ENCODE measurements at regions not wholly inside any gene's neighbourhood (a gene's known extent, or its start where the extent isn't known, plus 50 kb on each side); places are given as distances from the start of the nearest gene placed in this dataset.
A peak's percentile ranks its signal among the peaks of the same experiment; 100 is the strongest.

- Histone ChIP-seq H3K9me3 (replicated peaks in 1 of 11) (no peaks in the 10 kb centered on the region), H3K4me2 (peak overlapping the region in 2 of 11 experiments; percentile 35 to 39; a peak in 4 of 22 replicates), H3K27ac (no peak overlapping the region), H3K27me3 (no peaks in the 10 kb centered on the region), H3K4me1 (peaks cover 0 to 18% (median 2%) of the 10 kb centered on the region in 10 experiments; a peak in 9 of 20 replicates), H3K36me3 (no peaks in the 10 kb centered on the region), H3K4me3 (no peak overlapping the region), H3K9ac (no peak overlapping the region), H4K20me1 (no peaks in the 10 kb centered on the region)
- no peak for TF ChIP-seq Cebpa-rat (IDR thresholded peaks at IDR 0.05)
Measured at GRCh38 chr7:156117542-156118247, 305.4 kb upstream of the SHH start.

DNA sequence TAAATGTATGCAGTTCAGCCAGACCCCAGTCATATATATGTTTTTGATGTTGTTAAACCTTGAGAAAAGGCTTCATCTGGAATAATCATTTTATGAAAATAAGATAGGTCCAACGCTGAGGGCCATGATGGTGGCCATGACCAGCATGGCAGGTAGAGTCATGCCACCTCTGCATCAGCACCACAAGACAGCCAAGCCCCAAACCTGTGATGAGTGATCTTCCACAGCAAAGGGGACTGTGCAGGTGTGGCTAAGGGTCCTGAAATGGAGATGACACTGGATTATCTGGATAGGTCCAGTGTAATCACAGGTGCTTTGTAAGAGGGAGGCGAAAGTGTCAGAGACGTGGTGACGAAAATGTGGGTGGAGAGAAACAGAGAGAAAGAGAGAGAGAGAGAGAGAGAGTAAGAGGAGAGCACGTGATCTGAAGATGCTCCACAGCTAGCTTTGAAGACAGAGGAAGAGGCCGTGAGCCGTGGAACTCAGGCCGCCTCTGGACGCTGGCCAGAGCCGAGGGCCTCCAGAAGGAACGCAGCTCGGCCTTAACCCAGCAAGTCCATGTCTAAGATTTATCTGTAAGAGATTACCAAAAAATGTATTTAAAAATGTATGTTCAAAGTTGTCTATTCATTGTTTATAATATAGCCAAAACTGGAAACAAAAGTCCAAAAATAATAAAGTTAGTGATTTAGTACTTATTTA lies 304.4 kb upstream of the SHH start:
- TF ChIP-seq Cebpa-rat (IDR thresholded peaks at IDR 0.05) = no peak
- Histone ChIP-seq H3K27me3 (no peaks in the 10 kb centered on the region), H3K36me3 (no peaks in the 10 kb centered on the region), H3K4me3 (no peak overlapping the region), H4K20me1 (no peaks in the 10 kb centered on the region), H3K9me3 (replicated peaks in 1 of 11) (no peaks in the 10 kb centered on the region), H3K9ac (no peak overlapping the region), H3K4me2 (no peak overlapping the region), H3K27ac (no peak overlapping the region), H3K4me1 (peaks cover 0 to 18% (median 2%) of the 10 kb centered on the region in 10 experiments; a peak in 9 of 20 replicates)

DNA sequence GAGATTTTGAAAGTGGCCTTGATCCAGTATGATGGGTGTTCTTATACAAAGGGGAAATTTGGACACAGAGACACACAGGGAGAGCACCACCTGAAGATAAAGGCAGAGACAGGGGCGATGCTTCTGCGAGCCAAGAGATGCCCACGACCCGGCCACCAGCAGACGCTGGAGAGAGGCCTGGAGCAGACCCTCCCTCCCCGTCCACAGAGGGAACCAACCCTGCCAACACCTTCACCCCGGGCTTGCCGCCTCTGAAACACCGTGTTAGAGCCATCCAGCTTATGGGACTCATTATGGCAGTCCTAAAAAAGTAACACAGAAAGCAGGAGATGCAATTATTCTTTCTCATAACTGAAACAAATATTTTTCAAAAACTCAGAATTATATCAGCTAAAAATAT lies 303.3 kb upstream of the SHH start:
- no peak for TF ChIP-seq Cebpa-rat (IDR thresholded peaks at IDR 0.05)
- Histone ChIP-seq H3K4me2 (no peak overlapping the region), H3K4me3 (no peak overlapping the region), H3K36me3 (no peaks in the 10 kb centered on the region), H3K27me3 (no peaks in the 10 kb centered on the region), H3K9ac (no peak overlapping the region), H4K20me1 (no peaks in the 10 kb centered on the region), H3K9me3 (replicated peaks in 1 of 11) (no peaks in the 10 kb centered on the region), H3K4me1 (peaks cover 0 to 18% (median 0%) of the 10 kb centered on the region in 10 experiments; a peak in 7 of 20 replicates), H3K27ac (no peak overlapping the region)

DNA sequence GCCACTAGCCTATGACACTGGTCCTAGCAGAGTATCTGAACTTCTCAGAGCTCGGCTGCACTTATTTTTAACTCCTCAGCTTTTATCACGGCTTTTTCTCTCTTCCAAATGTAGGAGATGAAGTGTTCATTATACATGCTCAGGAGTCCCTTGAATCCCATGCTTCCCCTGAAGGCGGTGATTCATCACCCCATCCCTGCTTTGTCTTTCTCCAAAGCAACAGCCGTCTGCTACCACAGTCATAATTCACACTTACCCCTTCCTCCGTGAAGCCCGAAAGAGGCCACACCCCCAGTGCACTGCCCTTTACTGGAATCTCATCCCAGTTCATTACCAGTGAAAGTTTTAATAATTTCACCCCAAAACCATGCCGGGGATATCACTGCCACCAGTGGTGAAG lies 301.5 kb upstream of the SHH start:
- Histone ChIP-seq H3K27me3 (no peaks in the 10 kb centered on the region), H3K9ac (no peak overlapping the region), H3K27ac (no peak overlapping the region), H3K36me3 (no peaks in the 10 kb centered on the region), H3K4me2 (no peak overlapping the region), H3K4me3 (no peak overlapping the region), H4K20me1 (no peaks in the 10 kb centered on the region), H3K4me1 (peaks cover 0 to 17% (median 0%) of the 10 kb centered on the region in 10 experiments; a peak in 7 of 20 replicates), H3K9me3 (replicated peaks in 1 of 11) (no peaks in the 10 kb centered on the region)
- TF ChIP-seq Cebpa-rat (IDR thresholded peaks at IDR 0.05) = no peak

DNA sequence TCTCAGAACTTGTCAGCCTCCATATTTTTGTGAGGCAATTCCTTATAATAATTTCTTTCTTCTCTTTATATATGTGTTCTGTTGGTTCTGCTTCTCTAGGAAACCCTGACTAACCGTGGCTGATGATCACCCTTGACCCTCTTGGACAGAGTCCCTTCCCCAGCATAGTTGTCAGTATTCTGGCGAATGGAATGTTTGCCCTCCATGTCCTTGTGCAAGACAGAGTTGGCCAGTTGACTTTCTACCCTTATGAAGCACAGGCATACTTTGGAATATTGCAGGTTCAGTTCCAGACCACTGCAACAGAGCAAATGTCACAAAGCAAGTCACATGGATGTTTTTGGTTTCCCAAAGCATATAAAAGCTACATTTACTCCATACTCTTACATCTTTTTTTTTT lies 297.7 kb upstream of the SHH start:
- Histone ChIP-seq H3K4me3 (no peak overlapping the region), H3K9me3 (replicated peaks in 1 of 11) (no peaks in the 10 kb centered on the region), H3K9ac (no peak overlapping the region), H3K36me3 (no peaks in the 10 kb centered on the region), H3K4me1 (no peaks in the 10 kb centered on the region), H3K27ac (no peak overlapping the region), H3K4me2 (no peak overlapping the region), H3K27me3 (no peaks in the 10 kb centered on the region), H4K20me1 (no peaks in the 10 kb centered on the region)
- TF ChIP-seq Cebpa-rat (IDR thresholded peaks at IDR 0.05) = no peak

- no peak overlapping the region for H3K4me2 ChIP-seq
- H4K20me1 ChIP-seq = no peaks in the 10 kb centered on the region
- no peak overlapping the region for H3K27ac ChIP-seq
- TF ChIP-seq Cebpa-rat (IDR thresholded peaks at IDR 0.05) = no peak
- H3K9me3 ChIP-seq (replicated peaks in 1 of 11) = no peaks in the 10 kb centered on the region
- no peak overlapping the region for H3K9ac ChIP-seq
- H3K27me3 ChIP-seq = no peaks in the 10 kb centered on the region
- no peak overlapping the region for H3K4me3 ChIP-seq
- H3K4me1 ChIP-seq = no peaks in the 10 kb centered on the region
- no peaks in the 10 kb centered on the region for H3K36me3 ChIP-seq
Measured at GRCh38 chr7:156109076-156109475, 296.8 kb upstream of the SHH start.

DNA sequence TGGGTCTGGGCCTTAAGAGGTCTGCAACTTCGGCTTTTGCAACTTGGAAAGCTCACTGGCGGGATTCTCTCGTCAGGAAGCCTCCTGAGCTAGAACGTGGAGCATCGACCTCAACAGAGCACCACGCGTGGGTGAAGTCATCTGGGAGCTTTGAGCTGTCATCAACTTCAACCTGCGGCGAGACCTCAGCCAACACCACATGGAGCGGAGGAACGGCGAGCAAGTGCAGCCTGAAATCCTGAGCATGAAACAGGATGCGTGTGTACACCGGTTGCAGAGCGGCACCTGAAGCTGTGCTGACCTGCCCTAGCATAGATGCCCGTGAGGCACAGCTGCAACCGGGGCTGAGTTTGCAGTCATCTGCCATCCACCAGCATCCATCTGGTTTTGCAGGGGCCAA lies 295.7 kb upstream of the SHH start:
- no peak for TF ChIP-seq Cebpa-rat (IDR thresholded peaks at IDR 0.05)
- Histone ChIP-seq H3K9me3 (replicated peaks in 1 of 11) (no peaks in the 10 kb centered on the region), H3K4me3 (no peak overlapping the region), H3K36me3 (no peaks in the 10 kb centered on the region), H3K4me2 (no peak overlapping the region), H3K27me3 (no peaks in the 10 kb centered on the region), H4K20me1 (no peaks in the 10 kb centered on the region), H3K4me1 (no peaks in the 10 kb centered on the region), H3K9ac (no peak overlapping the region), H3K27ac (no peak overlapping the region)

- Histone ChIP-seq H3K27me3 (no peaks in the 10 kb centered on the region), H4K20me1 (no peaks in the 10 kb centered on the region), H3K36me3 (no peaks in the 10 kb centered on the region), H3K4me1 (no peaks in the 10 kb centered on the region), H3K27ac (no peak overlapping the region), H3K9me3 (replicated peaks in 1 of 11) (no peaks in the 10 kb centered on the region), H3K4me3 (no peak overlapping the region), H3K9ac (no peak overlapping the region), H3K4me2 (no peak overlapping the region)
- TF ChIP-seq Cebpa-rat (IDR thresholded peaks at IDR 0.05) = no peak
Measured at GRCh38 chr7:156106107-156106426, 293.8 kb upstream of the SHH start.

GRCh38 chr7:156105337-156106106 lies 293.3 kb upstream of the SHH start:
- no peaks in the 10 kb centered on the region for H3K27me3 ChIP-seq
- no peak overlapping the region for H3K4me2 ChIP-seq
- H3K4me1 ChIP-seq = no peaks in the 10 kb centered on the region
- H3K9me3 ChIP-seq (replicated peaks in 1 of 11) = no peaks in the 10 kb centered on the region
- no peak overlapping the region for H3K4me3 ChIP-seq
- H3K9ac ChIP-seq = no peak overlapping the region
- H3K27ac ChIP-seq = no peak overlapping the region
- H3K36me3 ChIP-seq = no peaks in the 10 kb centered on the region
- H4K20me1 ChIP-seq = no peaks in the 10 kb centered on the region
- no peak for TF ChIP-seq Cebpa-rat (IDR thresholded peaks at IDR 0.05)

All from BLaER1 treated with 17β-estradiol and CSF1 and Interleukin-3, amounts not matched to agents 10 nM and 100 nM (cell line).